Fibroblast of lung (primary cell): ENCODE measurements at regions not wholly inside any gene's neighbourhood (a gene's known extent, or its start where the extent isn't known, plus 50 kb on each side); places are given as distances from the start of the nearest gene placed in this dataset.

ENCODE experiments used
- CTCF ChIP-seq, 2 donors: IDR thresholded peaks in 1 of 2; conservative IDR thresholded peaks in 1 of 2; 1 replicate in 1 of 2; 2 replicates in 1 of 2; pipeline ENCODE4 v1.5.1; 2011 to 2012; ENCODE audit warnings: low read length in 2 of 2, control low read depth in 1 of 2, inconsistent platforms in 1 of 2, low read depth in 1 of 2, mild to moderate bottlenecking in 1 of 2
- EZH2 ChIP-seq: IDR thresholded peaks from 2 replicates; pipeline ENCODE4 v1.5.1; 2012; ENCODE audit warnings: low read length, control low read depth, mild to moderate bottlenecking; ENCODE audit errors: missing control alignments

GRCh38 chr6:16897669-16898068, 136.4 kb upstream of the ATXN1 start:
- no peak for TF ChIP-seq CTCF (conservative IDR thresholded peaks at IDR 0.05 in 1 of 2, IDR thresholded peaks at IDR 0.05 in 1 of 2; ENCODE audit: low read depth in 1 of 2, low read length in 2 of 2)
- no peak for TF ChIP-seq EZH2
